T47D (cell line): ENCODE measurements at regions not wholly inside any gene's neighbourhood (a gene's known extent, or its start where the extent isn't known, plus 50 kb on each side); places are given as distances from the start of the nearest gene placed in this dataset.
"Not testable (repeated sequence)": the region's sequence is repeated elsewhere in the genome, so short reads cannot be mapped to it uniquely, and the experiment has no call there.

Experiments used
- DNase-seq, 2 experiments: peaks; one replicate each; pipeline versions ENCODE4 v3.0.0 to v3.0.0-alpha.2; 2011 to 2012; ENCODE audit warnings: low read depth in 1 of 2, low spot score in 1 of 2
- JUND ChIP-seq: IDR thresholded peaks from 2 replicates; pipeline ENCODE4 v1.6.1; 2012; ENCODE audit warnings: low read depth
- in situ Hi-C: cut with HindIII; loops from 2 replicates; pipeline ENCODE4 v1.10.0; 2016; ENCODE audit warnings: low sequenced_read_pairs, low pct_unique_long_range_greater_than_20kb

GRCh38 chr19:30966486-30966885 is 382.8 kb downstream of the TSHZ3 start:
- DNase-seq: no peak
- TF ChIP-seq JUND: no peak
- in situ Hi-C loops: no loop called here

- in situ Hi-C loops: no loop called here
Observed at GRCh38 chr19:30959011-30959410, 390.2 kb downstream of the TSHZ3 start.

GRCh38 chr19:30955112-30956104 is 393.8 kb downstream of the TSHZ3 start:
- no peak for TF ChIP-seq JUND
- no peak for DNase-seq
- in situ Hi-C loops: no loop called here

More at GRCh38 chr19:30959011-30959410, 390.2 kb downstream of the TSHZ3 start:
- no peak for TF ChIP-seq JUND
- no peak for DNase-seq

GRCh38 chr19:30944276-30944932 is 404.8 kb downstream of the TSHZ3 start:
- DNase-seq, in situ Hi-C loops: not testable (repeated sequence)

GRCh38 chr19:30943101-30943843 is 406.0 kb downstream of the TSHZ3 start:
- in situ Hi-C loops: no loop called here

GRCh38 chr19:30942636-30943035 is 406.6 kb downstream of the TSHZ3 start:
- no peak for TF ChIP-seq JUND
- no peak for DNase-seq
- in situ Hi-C loops: no loop called here

More at GRCh38 chr19:30943101-30943843, 406.0 kb downstream of the TSHZ3 start:
- TF ChIP-seq JUND: no peak
- no peak for DNase-seq

GRCh38 chr19:30941591-30941990 is 407.6 kb downstream of the TSHZ3 start:
- in situ Hi-C loops: no loop called here
- no peak for TF ChIP-seq JUND
- DNase-seq: no peak

GRCh38 chr19:30936276-30936675 is 413.0 kb downstream of the TSHZ3 start:
- no peak for TF ChIP-seq JUND
- in situ Hi-C loops: no loop called here
- no peak for DNase-seq

GRCh38 chr19:30935146-30935545 is 414.1 kb downstream of the TSHZ3 start:
- no peak for DNase-seq
- no peak for TF ChIP-seq JUND

GRCh38 chr19:30933454-30933853 is 415.8 kb downstream of the TSHZ3 start:
- in situ Hi-C loops, DNase-seq: not testable (repeated sequence)

More at GRCh38 chr19:30935146-30935545, 414.1 kb downstream of the TSHZ3 start:
- in situ Hi-C loops: no loop called here

GRCh38 chr19:30932854-30933253 is 416.4 kb downstream of the TSHZ3 start:
- TF ChIP-seq JUND: no peak
- in situ Hi-C loops: no loop called here
- DNase-seq: no peak

- TF ChIP-seq JUND: no peak
- in situ Hi-C loops: no loop called here
- no peak for DNase-seq
Observed at GRCh38 chr19:30930941-30931706, 418.1 kb downstream of the TSHZ3 start.
